A673 (cell line): ENCODE measurements at regions not wholly inside any gene's neighbourhood (a gene's known extent, or its start where the extent isn't known, plus 50 kb on each side); places are given as distances from the start of the nearest gene placed in this dataset.

Source experiments
- BruUV-seq: library from RNA; stranded (reverse); fragments of 400-500 nt; replicated peaks from 2 replicates; lab custom pipeline; 2021; lab: Mats Ljungman, UMichigan
- CTCF ChIA-PET: fragments of 300-600 bp; sonication (Branson Sonifier 250); formaldehyde crosslinking; loops from one replicate; lab custom pipeline; 2022; ENCODE audit warnings: antibody characterized with exemption; lab: Charles Lee
- POLR2A ChIA-PET: fragments of 300-600 bp; sonication (Branson Sonifier 250); formaldehyde crosslinking; loops from one replicate; lab custom pipeline; 2022; ENCODE audit warnings: antibody characterized with exemption; ENCODE audit not compliant: low non-redundant PET; lab: Charles Lee
- DNase-seq: peaks from one replicate; pipeline ENCODE4 v3.0.0-alpha.2; 2015; ENCODE audit warnings: low spot score
- H3K27ac ChIP-seq: fragments of 200-600 bp; sonication (generic); 2 replicates; pipeline ENCODE4 v1.5.1; 2016; ENCODE audit warnings: mixed run types, low read depth, mild to moderate bottlenecking, mixed read lengths, antibody characterized with exemption, low read length; ENCODE audit not compliant: poor library complexity, severe bottlenecking
- H3K27me3 ChIP-seq: fragments of 200-600 bp; sonication (generic); replicated peaks from 2 replicates; pipeline ENCODE4 v1.6.1; 2017; ENCODE audit warnings: mixed run types, low read depth, mild to moderate bottlenecking, mixed read lengths, antibody characterized with exemption, low read length; ENCODE audit not compliant: insufficient read depth, poor library complexity
- H3K36me3 ChIP-seq: fragments of 200-600 bp; sonication (generic); 2 replicates; pipeline ENCODE4 v1.6.1; 2016; ENCODE audit warnings: mixed run types, mild to moderate bottlenecking, mixed read lengths, antibody characterized with exemption, low read length; ENCODE audit not compliant: insufficient read depth, poor library complexity, severe bottlenecking
- H3K4me1 ChIP-seq: fragments of 200-600 bp; sonication (generic); 2 replicates; pipeline ENCODE4 v1.6.1; 2017; ENCODE audit warnings: mixed run types, mild to moderate bottlenecking, mixed read lengths, antibody characterized with exemption, low read length; ENCODE audit not compliant: insufficient read depth, poor library complexity, severe bottlenecking
- H3K4me3 ChIP-seq: fragments of 200-600 bp; sonication (generic); 2 replicates; pipeline ENCODE4 v1.5.1; 2016; ENCODE audit warnings: low read depth, mixed run types, mild to moderate bottlenecking, mixed read lengths, low read length; ENCODE audit not compliant: poor library complexity, severe bottlenecking
- H3K9me3 ChIP-seq: fragments of 200-600 bp; sonication (generic); 2 replicates; pipeline ENCODE4 v1.6.1; 2016; ENCODE audit warnings: mixed run types, low read depth, mild to moderate bottlenecking, mixed read lengths, antibody characterized with exemption, low read length; ENCODE audit not compliant: poor library complexity, severe bottlenecking
- EZH2 ChIP-seq: fragments of 200-600 bp; sonication (generic); IDR thresholded peaks from 2 replicates; pipeline ENCODE4 v1.6.1; 2017; ENCODE audit warnings: borderline replicate concordance, low read depth, mild to moderate bottlenecking, mixed read lengths, antibody characterized with exemption, low read length; ENCODE audit not compliant: poor library complexity, severe bottlenecking
- intact Hi-C: fragments of 100-400 bp; cut with micrococcal nuclease; formaldehyde crosslinking; loops from one replicate; pipeline ENCODE4 v1.10.0; 2022; ENCODE audit not compliant: unreplicated experiment
- TF ChIP-seq, protein P1 (sequence below): fragments of 300-800, 200-600 bp; sonication (generic); conservative IDR thresholded peaks from 2 replicates; pipeline ENCODE4 v1.5.1; 2017; ENCODE audit warnings: low read depth, mild to moderate bottlenecking, antibody characterized with exemption, low read length, moderate library complexity, mixed read lengths

GRCh38 chr3:5762506-5762905, 575.0 kb downstream of the EDEM1 start:
- BruUV-seq: no TSS peak
- DNase-seq: no peak
- Histone ChIP-seq H3K4me1 (no peaks in the 10 kb centered on the region), H3K27ac (no peak overlapping the region), H3K4me3 (no peak overlapping the region), H3K36me3 (no peaks in the 10 kb centered on the region), H3K27me3 (peaks cover 21% of the 10 kb centered on the region), H3K9me3 (no peaks in the 10 kb centered on the region)
- ChIA-PET POLR2A (no interaction called here), CTCF (no interaction called here)
- TF ChIP-seq, protein P1, sequence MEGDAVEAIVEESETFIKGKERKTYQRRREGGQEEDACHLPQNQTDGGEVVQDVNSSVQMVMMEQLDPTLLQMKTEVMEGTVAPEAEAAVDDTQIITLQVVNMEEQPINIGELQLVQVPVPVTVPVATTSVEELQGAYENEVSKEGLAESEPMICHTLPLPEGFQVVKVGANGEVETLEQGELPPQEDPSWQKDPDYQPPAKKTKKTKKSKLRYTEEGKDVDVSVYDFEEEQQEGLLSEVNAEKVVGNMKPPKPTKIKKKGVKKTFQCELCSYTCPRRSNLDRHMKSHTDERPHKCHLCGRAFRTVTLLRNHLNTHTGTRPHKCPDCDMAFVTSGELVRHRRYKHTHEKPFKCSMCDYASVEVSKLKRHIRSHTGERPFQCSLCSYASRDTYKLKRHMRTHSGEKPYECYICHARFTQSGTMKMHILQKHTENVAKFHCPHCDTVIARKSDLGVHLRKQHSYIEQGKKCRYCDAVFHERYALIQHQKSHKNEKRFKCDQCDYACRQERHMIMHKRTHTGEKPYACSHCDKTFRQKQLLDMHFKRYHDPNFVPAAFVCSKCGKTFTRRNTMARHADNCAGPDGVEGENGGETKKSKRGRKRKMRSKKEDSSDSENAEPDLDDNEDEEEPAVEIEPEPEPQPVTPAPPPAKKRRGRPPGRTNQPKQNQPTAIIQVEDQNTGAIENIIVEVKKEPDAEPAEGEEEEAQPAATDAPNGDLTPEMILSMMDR: no peak
- no peak for TF ChIP-seq EZH2
- intact Hi-C loops: no loop called here

DNA sequence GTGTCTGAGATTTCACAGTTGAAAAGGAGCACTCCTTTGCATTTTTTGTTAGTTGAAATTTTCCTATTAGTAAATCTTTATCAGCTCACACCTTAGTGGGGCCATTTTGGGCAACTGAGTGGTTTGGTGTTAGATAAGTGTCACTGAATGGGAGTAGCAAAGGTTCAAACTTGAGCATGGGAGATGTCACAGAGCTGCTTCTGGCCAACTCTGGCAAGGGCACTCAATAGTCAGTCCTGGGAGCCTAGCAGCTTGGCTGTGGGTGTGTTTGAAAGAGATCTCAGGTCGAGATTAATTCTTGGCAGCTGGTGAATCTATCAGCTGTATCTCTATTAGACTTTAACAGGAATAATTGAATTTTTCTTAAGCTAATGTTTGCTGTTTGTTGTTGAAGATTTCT, 579.3 kb downstream of the EDEM1 start:
- no peaks in the 10 kb centered on the region for H3K9me3 ChIP-seq
- TF ChIP-seq, protein P1: no peak
- no peak for TF ChIP-seq EZH2
- ChIA-PET CTCF (no interaction called here), POLR2A (no interaction called here)
- intact Hi-C loops: no loop called here
- H3K27ac ChIP-seq: no peak overlapping the region
- BruUV-seq: no TSS peak
- no peaks in the 10 kb centered on the region for H3K36me3 ChIP-seq
- H3K27me3 ChIP-seq: peaks cover 22% of the 10 kb centered on the region
- DNase-seq: no peak
- H3K4me1 ChIP-seq: no peaks in the 10 kb centered on the region
- H3K4me3 ChIP-seq: no peak overlapping the region

DNA sequence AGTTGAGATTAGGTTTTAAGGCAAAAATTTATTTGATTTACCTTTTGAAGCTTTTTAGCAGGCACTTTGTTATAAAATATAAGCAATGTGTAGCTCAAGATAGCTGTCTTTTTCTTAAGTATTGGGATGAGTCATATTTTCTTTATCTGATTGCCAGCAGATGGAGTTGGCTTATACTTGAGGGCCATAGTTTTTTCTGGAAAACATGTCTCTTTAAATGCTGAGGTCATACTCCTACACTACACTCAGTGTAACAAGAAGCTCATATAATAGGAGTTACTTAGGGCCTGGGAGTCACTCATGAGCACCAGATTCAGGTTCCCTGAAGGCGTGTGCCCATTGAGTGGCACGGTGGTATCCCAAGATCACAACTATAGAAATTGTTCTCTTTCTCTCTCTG, 579.8 kb downstream of the EDEM1 start:
- H3K4me3 ChIP-seq: no peak overlapping the region
- CTCF ChIA-PET: no interaction called here
- no peak for DNase-seq
- no peaks in the 10 kb centered on the region for H3K4me1 ChIP-seq
- POLR2A ChIA-PET: no interaction called here
- TF ChIP-seq EZH2: no peak
- no peak overlapping the region for H3K27ac ChIP-seq
- intact Hi-C loops: no loop called here
- BruUV-seq: no TSS peak
- no peaks in the 10 kb centered on the region for H3K9me3 ChIP-seq
- no peaks in the 10 kb centered on the region for H3K36me3 ChIP-seq
- peaks cover 27% of the 10 kb centered on the region for H3K27me3 ChIP-seq

DNA sequence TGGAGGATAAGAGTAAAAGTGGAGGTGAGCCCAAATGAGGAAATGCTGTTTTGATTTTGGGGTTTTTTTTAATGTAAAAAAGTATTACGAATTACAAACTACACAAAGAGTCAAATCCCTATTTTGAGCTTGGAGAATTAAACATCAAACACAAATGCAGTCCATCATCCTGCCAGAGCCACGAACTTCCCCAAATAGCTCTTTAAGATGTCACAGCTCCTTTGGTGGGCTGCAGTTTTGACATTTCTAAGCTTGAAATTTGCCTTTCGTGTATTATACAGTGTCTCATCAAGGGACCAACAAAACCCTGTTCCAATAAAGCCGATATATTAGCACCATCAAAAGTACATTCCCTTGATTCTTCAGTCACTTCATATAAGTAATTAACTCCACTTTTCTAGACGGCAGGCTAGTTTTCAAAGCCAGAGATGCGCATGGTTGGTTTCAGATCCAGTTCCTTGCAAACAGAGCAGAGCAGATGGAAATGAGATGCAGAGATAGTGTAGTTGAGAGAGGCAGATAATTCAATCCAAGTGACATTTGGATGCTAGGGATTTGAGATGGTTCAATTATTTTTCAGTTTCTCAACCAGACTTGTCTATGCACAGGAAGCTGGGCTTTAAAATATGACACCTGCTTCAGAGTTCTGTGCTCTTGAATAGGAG, 580.9 kb downstream of the EDEM1 start:
- no peak for TF ChIP-seq EZH2
- TF ChIP-seq, protein P1: no peak
- H3K4me3 ChIP-seq: no peak overlapping the region
- no peaks in the 10 kb centered on the region for H3K4me1 ChIP-seq
- ChIA-PET CTCF (no interaction called here), POLR2A (no interaction called here)
- intact Hi-C loops: no loop called here
- no TSS peak for BruUV-seq
- DNase-seq: no peak
- H3K36me3 ChIP-seq: no peaks in the 10 kb centered on the region
- no peaks in the 10 kb centered on the region for H3K9me3 ChIP-seq
- peaks cover 27% of the 10 kb centered on the region for H3K27me3 ChIP-seq
- no peak overlapping the region for H3K27ac ChIP-seq
